ENCODE measurements at regions not wholly inside any gene's neighbourhood (a gene's known extent, or its start where the extent isn't known, plus 50 kb on each side); places are given as distances from the start of the nearest gene placed in this dataset.

GRCh38 chr5:29720954-29721353 lies 1472.5 kb upstream of the CDH6 start:
- TF ChIP-seq, protein P1, sequence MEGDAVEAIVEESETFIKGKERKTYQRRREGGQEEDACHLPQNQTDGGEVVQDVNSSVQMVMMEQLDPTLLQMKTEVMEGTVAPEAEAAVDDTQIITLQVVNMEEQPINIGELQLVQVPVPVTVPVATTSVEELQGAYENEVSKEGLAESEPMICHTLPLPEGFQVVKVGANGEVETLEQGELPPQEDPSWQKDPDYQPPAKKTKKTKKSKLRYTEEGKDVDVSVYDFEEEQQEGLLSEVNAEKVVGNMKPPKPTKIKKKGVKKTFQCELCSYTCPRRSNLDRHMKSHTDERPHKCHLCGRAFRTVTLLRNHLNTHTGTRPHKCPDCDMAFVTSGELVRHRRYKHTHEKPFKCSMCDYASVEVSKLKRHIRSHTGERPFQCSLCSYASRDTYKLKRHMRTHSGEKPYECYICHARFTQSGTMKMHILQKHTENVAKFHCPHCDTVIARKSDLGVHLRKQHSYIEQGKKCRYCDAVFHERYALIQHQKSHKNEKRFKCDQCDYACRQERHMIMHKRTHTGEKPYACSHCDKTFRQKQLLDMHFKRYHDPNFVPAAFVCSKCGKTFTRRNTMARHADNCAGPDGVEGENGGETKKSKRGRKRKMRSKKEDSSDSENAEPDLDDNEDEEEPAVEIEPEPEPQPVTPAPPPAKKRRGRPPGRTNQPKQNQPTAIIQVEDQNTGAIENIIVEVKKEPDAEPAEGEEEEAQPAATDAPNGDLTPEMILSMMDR (IDR thresholded peaks at IDR 0.05), result no peak
- no peak overlapping the region for H3K27ac Mint-ChIP-seq
- H3K9me3 Mint-ChIP-seq, result peaks cover 21% of the 10 kb centered on the region
- peaks cover 1% of the 10 kb centered on the region; the same call in 1 of the 2 replicates for H3K27me3 Mint-ChIP-seq (ENCODE audit: insufficient read depth)
- no peaks in the 10 kb centered on the region for H3K36me3 Mint-ChIP-seq (ENCODE audit: low read depth)
- no peak for DNase-seq
- H3K4me1 Mint-ChIP-seq (ENCODE audit: low read depth), result no peaks in the 10 kb centered on the region
- no peak overlapping the region for H3K4me3 Mint-ChIP-seq

- H3K9me3 Mint-ChIP-seq, result peaks cover 23% of the 10 kb centered on the region
- TF ChIP-seq, protein P1 (IDR thresholded peaks at IDR 0.05), result no peak
- no peak overlapping the region for H3K4me3 Mint-ChIP-seq
- DNase-seq, result no peak
- peaks cover 1% of the 10 kb centered on the region; the same call in 1 of the 2 replicates for H3K27me3 Mint-ChIP-seq (ENCODE audit: insufficient read depth)
- no peaks in the 10 kb centered on the region for H3K4me1 Mint-ChIP-seq (ENCODE audit: low read depth)
- H3K36me3 Mint-ChIP-seq (ENCODE audit: low read depth), result no peaks in the 10 kb centered on the region
- no peak overlapping the region for H3K27ac Mint-ChIP-seq
These were observed 1474.3 kb upstream of the CDH6 start for GRCh38 chr5:29719171-29719570.

- Mint-ChIP-seq H3K27ac (no peak overlapping the region), H3K9me3 (peaks cover 32% of the 10 kb centered on the region), H3K4me3 (no peak overlapping the region), H3K4me1 (ENCODE audit: low read depth) (no peaks in the 10 kb centered on the region), H3K27me3 (ENCODE audit: insufficient read depth) (peaks cover 1% of the 10 kb centered on the region; the same call in 1 of the 2 replicates), H3K36me3 (ENCODE audit: low read depth) (no peaks in the 10 kb centered on the region)
- DNase-seq, result no peak
- TF ChIP-seq, protein P1 (IDR thresholded peaks at IDR 0.05), result no peak
These were observed 1478.3 kb upstream of the CDH6 start for GRCh38 chr5:29715167-29715566.

GRCh38 chr5:29702875-29703274 lies 1490.6 kb upstream of the CDH6 start:
- TF ChIP-seq, protein P1 (IDR thresholded peaks at IDR 0.05), result no peak
- Mint-ChIP-seq H3K4me1 (ENCODE audit: low read depth) (no peaks in the 10 kb centered on the region), H3K9me3 (peaks cover 36% of the 10 kb centered on the region), H3K27ac (no peak overlapping the region), H3K27me3 (ENCODE audit: insufficient read depth) (no peaks in the 10 kb centered on the region), H3K36me3 (ENCODE audit: low read depth) (no peaks in the 10 kb centered on the region), H3K4me3 (no peak overlapping the region)
- no peak for DNase-seq

DNA sequence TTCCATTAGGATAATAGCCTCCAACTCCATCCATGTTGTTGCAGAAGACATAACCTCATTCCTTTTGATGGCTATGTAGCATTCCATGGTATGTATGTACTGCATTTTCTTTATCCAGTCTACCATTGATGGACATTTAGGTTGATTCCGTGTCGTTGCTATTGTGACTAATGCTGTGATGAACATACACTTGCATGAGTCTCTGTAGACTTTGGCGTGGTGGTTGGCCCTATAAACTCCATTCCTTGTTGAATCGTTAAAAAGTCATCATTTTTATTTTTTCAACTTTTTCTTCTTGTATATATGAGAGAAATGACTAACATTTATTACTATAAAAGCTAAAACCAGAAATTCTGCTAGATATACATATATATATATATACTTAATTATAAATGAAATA lies 1491.9 kb upstream of the CDH6 start:
- H3K27ac Mint-ChIP-seq, result no peak overlapping the region
- no peaks in the 10 kb centered on the region for H3K27me3 Mint-ChIP-seq (ENCODE audit: insufficient read depth)
- TF ChIP-seq, protein P1 (IDR thresholded peaks at IDR 0.05), result no peak
- DNase-seq, result no peak
- no peaks in the 10 kb centered on the region for H3K4me1 Mint-ChIP-seq (ENCODE audit: low read depth)
- H3K9me3 Mint-ChIP-seq, result peaks cover 34% of the 10 kb centered on the region
- H3K4me3 Mint-ChIP-seq, result no peak overlapping the region
- H3K36me3 Mint-ChIP-seq (ENCODE audit: low read depth), result no peaks in the 10 kb centered on the region
